ENCODE measurements at regions not wholly inside any gene's neighbourhood (a gene's known extent, or its start where the extent isn't known, plus 50 kb on each side); places are given as distances from the start of the nearest gene placed in this dataset.

GRCh38 chr7:80333040-80333439, 178.8 kb downstream of the GNAT3 start:
- TF ChIP-seq, protein P1, sequence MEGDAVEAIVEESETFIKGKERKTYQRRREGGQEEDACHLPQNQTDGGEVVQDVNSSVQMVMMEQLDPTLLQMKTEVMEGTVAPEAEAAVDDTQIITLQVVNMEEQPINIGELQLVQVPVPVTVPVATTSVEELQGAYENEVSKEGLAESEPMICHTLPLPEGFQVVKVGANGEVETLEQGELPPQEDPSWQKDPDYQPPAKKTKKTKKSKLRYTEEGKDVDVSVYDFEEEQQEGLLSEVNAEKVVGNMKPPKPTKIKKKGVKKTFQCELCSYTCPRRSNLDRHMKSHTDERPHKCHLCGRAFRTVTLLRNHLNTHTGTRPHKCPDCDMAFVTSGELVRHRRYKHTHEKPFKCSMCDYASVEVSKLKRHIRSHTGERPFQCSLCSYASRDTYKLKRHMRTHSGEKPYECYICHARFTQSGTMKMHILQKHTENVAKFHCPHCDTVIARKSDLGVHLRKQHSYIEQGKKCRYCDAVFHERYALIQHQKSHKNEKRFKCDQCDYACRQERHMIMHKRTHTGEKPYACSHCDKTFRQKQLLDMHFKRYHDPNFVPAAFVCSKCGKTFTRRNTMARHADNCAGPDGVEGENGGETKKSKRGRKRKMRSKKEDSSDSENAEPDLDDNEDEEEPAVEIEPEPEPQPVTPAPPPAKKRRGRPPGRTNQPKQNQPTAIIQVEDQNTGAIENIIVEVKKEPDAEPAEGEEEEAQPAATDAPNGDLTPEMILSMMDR (IDR thresholded peaks at IDR 0.05): no peak
- no peak for TF ChIP-seq ZFX (IDR thresholded peaks at IDR 0.05; ENCODE audit: borderline replicate concordance)
